SIG-M5 (cell line): ENCODE measurements at regions not wholly inside any gene's neighbourhood (a gene's known extent, or its start where the extent isn't known, plus 50 kb on each side); places are given as distances from the start of the nearest gene placed in this dataset.

Experiments
- DNase-seq: peaks from one replicate; lab custom pipeline; 2025; lab: John Stamatoyannopoulos, UW

DNA sequence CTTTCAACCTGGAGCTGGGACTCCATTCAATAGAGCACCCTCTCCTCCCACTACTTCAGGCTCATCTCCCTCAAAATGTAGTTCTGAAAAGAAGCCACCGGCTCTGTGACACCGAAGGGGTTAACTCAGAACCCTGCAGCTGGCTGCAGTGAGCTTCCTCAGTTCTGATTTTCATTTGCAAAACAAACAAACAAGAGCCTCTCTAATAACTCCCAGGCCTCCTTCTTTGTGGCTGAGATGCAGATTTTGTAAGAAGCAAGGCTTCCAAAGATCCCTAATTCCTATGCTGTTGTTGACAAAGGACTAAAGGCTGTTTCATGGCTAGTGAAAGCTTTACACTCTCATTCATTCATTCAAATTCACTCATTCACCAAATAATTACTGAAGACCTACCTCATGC, 333.4 kb upstream of the TBX3 start:
- DNase-seq = no peak

DNA sequence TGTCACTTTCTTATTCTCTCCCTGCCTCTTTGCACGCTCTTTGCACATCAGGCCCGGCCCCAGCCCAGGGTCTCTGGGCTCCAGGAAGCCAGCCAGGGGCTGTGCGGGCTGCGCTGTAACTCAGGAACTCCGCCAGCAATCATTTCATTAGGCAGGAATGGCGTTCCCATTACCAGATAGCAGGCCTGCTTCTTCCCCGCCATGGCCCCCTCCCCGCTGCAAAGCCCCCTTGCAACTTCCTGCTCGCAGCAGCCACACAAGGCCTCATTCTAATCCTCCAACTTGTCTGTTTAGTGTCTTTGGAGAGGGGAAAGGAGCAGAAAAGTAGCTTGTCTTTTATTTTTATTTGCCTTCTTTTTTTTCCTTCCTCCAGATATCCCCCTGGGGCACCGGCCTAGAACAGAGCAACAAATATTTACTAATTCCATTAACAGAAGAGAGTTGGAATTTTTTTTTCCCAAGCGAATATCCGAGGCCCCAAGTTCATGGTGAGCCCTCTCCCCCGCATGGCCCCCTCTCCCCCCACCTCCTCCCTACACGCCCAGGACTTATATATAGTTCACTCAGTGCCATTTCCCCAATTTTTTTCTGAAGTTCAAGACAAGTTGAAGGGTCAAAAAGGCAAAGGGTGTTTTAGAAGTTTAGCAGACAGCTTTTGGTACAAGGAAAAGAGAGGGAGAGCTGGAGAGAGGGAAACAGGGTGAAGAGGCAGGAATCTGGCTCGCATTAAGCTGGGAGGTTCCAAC, 329.4 kb upstream of the TBX3 start:
- no peak for DNase-seq

DNA sequence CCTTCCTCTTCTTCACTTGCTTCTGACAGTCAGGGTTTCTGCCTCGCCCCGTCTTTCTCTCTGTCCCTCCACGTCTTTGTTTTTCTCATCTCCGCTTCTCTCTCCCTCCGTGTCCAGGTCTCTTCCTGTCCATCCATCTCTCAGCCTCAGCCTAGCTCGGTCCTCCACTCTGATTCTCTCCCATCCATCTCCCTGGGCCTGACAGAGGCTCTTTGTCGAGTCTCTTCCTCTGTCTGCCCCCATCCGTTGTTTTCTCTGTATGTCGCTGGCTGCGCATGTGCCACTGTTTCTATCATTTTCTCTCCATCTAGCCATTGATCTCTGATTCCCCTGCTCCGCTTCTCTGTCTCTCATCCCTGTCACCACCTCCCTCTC, 328.9 kb upstream of the TBX3 start:
- no peak for DNase-seq

DNA sequence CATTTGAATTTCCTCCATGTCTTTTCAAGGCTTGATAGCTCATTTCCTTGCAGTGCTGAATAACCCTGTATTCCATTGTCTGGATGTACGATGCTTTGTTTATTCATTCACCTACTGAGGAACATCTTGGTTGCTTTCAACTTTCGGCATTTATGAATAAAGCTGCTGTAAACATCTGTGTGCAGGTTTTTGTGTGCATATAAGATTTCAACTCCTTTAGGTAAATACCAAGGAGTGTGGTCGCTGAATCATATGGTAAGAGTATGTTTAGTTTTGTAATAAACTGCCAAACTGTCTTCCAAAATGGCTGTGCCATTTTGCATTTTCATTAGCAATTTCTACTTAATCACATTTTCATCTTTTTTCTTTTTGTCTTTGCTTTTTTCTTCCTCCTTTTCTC, 327.7 kb upstream of the TBX3 start:
- DNase-seq = no peak

DNA sequence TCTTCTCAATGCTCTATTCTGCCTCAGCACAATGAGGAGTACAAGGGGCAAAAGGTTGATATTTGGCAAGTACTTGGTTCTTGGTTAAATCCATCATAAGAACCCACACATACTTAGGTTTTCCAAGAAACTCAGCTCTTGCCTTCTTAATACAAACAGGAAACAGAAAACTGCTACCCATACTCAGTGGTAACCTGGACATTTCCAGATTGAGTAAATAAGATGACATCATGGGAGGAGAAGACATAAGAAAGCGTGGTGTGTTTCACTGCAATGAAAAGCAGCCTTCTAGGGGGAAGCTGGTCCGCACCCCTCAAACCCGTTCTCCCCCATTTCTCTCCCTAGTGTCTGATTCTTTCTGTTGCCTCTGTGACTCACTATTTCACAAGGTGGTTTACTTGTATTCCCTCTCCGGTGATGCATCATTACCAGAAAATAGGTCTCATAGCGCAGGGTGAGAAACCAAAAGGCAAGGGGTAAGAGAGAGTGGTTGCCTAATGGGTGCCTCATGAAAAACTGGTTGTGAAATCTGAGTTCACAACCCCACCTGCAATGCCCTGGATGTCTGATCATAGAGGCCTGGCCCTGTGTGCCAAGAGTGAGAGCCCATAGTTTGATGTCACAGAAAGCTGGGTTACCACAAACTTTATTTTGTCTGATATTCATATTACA, 326.5 kb upstream of the TBX3 start:
- no peak for DNase-seq

DNA sequence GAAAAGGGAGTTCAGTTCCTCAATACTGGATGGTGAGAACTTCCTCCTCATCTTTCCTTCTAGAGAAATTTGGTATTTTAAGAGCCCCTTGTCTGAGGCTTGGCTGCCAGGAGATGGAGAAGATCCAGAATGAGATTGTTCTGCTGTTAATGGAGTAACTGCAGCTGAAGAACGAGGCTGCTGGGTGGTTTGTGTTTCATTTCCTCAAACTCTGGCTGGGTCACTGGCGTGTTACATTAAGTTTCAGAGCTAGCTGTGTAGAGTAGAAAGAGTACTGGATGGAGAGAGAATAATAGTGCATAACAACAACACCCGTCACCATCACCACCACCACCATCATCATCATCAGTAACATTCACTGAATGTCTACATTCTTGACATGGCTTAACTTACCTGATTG, 325.0 kb upstream of the TBX3 start:
- DNase-seq = no peak

DNA sequence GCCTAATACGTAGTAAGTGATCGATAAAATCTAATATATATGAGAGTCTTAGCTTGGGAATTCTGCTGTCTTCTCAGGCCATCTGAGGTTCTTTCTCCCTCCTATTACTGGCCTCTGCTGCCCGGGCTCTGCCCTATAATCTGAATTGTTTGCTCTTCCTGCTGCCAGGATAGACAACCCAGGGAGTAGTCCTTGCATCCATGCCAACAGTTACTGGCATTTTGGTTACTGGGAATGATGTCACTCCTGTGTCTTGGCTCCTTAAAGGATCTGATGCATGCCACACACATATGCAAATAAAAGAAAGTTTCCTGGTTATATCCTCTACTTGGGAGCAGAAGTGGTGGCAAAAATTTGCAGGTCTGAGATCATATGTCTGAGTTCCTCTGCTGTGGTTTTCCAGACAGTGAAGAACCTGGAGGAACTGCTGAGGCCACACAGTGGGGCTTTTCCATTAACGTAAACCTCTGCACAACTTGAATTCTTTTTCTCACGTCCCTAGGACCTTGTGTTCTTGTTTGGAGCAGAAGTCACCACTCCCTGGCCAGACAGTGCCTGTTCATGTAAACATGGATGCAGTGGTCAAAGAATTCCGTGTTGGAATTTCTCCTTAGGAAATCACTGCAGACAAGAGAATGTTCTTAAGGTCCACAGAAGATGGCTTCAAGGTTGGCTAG, 320.6 kb upstream of the TBX3 start:
- DNase-seq = no peak

DNA sequence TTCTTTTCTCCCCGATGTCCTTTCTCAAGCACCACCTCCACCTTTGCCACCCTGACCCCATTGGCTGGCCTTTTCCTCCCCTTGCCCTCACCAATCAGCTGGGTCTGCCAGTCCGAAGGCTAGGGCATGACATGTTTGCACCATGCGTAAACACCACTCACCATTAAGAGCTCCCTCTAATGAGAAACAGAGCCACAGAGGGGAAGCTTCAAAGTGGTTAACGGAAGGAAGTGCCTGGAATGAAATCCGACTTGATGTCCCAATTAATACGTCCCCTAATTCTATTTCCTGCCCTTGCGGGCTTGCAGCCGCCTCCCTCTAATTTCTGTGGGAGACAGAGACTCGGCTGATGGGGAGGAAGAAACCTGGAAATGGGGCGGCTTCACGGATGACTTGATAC, 318.5 kb upstream of the TBX3 start:
- no peak for DNase-seq

DNA sequence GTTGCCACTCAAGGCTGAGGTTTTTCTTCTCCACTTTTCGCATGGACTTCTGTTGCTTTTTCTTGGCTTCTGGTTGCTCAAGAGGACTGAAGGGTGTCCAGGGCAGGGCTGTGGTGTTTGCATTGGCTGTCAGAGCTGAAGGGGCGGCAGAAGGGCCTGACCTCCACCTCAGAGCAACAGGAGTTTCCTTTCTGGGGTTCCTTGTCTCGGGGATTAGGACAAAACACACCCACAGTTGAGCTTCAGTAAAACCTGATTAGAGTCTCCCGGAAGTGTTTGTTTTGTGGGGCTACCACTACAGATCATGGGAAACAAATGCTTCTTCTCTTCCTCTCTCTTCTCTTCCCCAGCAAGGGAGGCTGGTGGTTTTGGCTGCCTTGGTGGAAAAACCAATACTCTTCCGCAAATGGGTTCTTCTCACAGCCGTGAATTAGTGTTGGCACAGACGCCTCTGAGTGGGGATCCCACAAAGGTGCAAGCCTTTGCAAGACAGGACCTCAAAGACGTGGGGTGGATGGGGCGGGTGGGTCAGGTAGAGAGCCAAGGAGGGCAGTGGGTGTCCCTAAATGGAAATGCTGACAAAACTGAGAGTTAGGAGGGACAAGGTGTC, 317.7 kb upstream of the TBX3 start:
- no peak for DNase-seq

DNA sequence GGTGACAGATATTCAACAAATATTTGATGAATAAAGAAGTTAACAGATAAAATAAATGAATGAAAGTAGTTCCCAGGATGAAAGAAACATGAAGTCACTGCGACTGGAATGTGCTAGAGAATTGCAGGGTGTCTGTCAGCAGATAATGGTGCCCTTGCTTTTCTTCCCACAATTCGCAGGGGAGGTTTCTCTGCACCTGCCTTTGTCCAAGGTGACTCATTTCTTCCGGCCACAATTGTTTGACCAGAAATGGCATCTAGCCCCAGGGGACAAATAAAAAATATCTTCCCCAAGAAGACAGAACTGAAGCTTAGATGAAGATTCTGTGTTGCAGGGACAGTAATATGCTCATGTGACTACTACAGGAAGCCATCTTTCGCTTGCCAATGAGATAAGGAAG, 316.1 kb upstream of the TBX3 start:
- no peak for DNase-seq

DNA sequence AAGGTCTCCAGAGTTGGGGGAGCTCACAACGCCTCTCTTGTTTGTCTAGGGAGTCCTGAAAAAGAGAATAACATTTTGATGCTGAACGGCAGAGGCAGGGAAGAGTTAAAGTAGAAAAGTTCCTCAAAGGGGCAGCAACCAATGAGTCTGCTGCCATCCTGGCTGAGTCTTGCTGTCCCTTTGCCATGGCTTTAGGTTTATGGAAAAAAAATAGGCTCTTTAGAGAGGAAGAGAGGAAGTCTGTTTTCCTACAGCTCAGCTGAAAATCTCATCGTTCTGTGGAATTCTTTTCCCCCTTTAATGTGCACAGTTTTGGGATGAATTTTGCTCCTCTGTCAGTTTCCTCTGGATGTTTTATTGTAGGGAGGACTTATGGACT, 314.8 kb upstream of the TBX3 start:
- DNase-seq = no peak

DNA sequence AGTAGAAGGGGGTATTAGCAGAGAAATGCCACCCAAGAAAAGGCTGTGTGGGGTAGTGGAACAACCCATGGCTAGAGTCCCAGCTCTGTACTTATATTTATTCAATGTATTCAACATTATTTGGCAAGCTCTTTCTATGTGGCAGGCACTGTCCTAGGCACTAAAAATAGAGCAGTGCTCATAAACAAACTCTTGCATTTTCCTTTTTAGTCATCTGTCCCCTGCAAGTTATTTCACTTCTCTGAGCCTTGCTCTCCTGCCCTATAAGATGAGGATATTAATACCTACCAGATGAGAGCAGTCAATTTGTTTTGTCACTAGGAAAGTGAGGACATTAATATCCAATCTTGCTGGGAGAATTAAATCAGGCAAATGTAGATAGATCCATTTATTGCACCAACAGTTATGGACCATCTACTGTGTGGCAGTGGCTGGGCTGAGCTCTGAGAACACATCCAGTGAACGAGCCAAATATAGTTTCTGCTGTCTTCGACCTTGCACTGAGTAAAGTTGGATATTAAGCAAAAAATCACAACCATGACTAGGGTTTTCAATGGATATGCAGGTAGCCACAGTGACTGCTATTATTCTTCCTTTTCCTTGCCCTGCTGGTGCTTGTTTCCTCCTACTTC, 314.3 kb upstream of the TBX3 start:
- no peak for DNase-seq

DNA sequence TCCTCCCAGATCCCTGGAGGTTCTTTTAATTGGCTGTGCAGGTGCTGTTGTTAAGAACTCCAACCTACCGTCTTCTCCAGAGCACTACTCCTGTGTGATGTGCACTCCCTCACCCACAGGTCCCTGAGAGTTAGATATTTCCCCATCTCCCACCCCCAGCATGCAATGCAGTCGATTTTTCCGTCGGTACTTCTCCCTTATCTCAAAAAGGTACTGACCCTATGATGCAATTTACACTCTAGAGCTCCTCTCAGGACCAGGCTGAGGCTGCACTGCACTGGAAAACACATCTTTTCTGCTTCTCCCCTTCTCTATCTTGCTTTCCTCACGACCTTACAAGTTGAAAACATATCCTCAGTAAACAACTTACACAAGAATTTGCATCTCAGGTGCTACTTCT, 312.4 kb upstream of the TBX3 start:
- no peak for DNase-seq

DNA sequence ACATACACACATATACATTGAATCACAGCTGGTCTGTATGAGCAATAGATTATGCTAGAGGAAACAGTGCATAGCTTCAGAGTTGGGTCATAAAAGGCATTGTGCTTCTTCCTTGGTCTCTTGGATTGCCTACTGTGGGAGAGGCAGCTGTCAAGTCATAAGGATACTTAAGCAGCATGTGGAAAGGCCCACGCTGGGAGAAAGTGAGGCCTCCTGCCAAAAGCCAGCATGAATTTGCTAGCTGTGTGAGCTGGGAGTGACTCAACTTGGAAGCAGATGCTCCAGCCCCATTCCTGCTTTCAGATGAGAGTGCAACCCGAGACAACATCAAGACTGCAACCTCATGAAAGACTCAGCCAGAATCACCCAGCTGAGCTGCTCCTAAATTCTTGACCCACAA, 311.9 kb upstream of the TBX3 start:
- DNase-seq = no peak

DNA sequence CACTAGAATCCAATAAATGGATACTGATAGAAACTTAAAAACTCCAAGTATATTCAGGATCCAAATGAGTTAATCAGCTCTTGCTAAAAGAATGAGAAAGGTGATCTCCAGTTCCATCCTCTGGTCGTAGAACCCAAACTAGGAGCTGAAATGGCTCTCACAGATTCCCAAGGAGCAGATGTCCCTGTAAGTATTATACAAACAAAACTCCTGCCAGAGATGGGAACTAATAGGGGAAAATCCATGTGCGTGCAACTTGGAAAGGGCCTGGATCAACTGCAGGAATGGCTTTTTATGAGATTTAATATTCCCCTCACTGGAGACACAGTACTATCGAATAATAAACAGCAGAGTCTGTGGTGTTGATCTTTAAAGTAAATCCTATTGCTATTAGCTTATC, 309.2 kb upstream of the TBX3 start:
- no peak for DNase-seq

DNA sequence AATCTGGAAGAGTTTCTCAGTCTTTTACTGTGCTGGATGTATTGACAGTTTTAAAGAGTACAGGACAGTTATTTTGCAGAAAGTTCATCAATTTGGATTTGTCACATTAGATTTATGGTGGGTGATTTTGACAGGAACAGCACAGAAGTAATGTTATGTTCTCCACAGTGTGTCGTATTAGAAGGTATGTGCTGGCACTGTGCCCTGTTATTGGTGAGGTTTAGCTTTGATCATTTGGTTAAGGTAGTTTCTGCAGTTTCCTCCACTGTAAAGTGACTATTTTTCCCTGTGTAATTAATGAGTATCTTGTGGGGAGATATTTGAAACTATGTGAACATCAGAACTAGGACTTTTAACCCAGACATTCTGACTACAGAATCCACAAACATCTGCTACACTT, 308.5 kb upstream of the TBX3 start:
- DNase-seq = no peak

DNA sequence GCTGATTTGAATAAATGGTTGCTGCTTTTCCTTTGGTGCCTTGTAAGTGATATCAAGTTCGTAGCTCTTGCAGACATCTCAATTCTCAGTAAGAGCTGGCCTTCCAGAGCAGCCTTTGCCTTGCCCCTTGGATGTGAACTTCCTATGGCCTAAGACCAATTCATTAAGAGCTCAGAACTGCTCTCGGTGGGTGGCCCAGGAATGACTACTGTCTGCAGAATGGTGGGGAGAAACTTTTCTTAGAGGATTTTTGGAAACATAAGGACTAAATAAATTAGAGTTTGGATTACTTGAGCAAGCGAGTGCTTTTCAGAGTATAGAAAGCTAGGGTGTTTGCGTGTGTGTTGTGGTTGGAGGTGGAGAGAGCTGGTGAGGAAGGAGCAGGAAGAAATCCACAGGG, 306.4 kb upstream of the TBX3 start:
- no peak for DNase-seq

DNA sequence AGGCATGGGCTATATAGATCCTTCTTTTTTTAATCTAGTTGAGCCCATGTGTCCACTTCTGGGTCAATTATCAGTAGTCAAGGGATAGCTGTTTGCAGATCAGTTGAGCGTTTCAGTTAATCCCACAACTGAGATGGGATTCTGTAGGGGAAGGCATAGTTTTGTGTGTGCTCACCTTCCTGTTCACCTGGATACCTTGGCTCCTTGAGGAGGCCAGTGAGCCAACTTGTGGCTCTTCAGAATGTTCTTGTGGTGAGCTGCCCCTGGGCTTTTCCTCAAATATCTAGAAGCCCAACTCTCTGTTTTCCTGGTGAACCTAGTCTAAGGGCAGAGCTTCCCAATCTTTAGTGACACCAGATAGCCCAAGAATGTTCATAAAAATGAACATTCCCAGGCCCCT, 302.9 kb upstream of the TBX3 start:
- no peak for DNase-seq

DNA sequence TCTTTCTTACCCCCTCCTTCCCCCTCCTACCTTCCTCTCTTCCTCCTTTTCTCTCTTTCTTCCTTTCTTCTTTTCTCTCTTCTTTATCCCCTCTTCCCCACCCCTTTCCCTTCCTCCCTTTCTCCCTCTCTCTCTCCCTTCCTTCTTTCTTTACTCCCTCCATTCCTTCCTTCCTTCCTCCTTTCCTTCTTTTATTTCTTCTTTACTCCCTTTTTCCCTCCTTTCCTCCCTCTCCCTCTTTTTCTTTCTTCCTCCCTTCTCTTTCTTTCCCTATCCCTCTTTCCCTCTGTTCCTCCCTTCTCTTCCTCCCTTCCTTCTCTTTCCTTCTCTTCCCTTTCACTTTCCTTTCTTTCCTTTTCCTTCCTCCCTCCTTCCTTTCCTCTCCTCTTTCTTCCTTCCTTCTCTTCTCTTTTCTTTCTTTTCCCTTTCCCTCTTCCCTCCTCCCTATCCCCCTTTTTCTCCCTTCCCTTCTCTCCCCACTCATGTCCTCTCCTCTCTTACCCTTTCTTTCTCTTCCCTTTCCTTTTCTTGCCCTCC, 302.3 kb upstream of the TBX3 start:
- DNase-seq = no peak

DNA sequence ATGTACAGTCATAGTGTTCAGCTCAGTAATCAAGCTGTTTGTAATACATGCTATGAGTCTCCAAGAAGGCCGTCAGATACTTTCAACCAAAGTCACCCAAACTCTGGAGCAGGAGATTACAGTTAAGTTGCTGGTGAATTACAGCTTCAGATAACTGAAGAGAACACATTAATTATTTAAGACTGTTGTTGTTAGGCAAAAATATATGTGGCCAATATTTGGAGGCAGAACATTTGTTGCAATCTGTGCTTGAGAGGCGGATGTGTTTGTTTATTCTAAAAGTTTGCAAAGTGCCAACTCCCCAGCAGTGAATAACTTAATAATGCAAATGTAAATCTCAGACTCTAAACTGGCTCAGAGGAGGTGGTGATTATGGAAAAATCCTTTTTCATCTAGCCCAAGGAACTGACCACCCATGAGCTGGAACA, 300.7 kb upstream of the TBX3 start:
- DNase-seq = no peak

DNA sequence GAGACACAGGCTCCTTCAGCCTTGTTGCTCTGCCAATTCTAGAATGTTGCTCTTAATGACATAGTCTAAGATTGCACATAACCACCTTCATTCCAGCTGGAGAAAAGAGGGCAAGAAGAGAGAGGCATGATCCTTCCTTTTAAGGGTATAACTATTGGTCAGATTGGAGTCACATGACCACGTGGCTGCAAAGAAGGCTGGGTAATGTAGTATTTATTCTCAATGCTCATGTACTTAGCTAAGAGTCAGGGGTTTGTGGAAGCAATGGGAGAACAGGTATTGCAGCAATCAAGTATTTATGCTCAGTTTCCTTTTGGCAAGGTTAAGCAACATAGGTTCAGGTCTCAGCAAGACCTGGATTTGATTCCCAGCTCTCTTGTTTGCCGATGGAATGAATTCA, 298.8 kb upstream of the TBX3 start:
- no peak for DNase-seq

DNA sequence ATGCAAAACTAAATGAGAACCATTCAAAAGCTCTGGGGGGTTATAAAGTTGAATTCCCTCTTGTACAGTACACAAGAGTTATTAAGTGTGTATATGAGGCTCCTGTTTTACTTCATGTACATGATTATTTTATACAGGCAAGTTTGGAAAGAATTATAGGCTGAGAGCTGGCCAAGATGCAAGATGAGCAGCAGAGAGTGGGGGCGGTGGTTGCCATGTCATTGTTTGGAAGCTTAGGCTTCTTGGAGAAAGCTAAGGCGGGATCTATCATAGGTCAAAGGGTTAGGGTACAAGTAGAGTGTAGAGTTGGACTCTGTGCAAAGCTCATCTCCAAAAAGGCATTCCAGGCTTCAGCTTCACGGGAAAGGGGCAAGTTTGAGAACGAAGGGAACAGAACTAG, 297.1 kb upstream of the TBX3 start:
- DNase-seq = no peak
